Muscle layer of colon (tissue), 2 donors: ENCODE measurements at regions not wholly inside any gene's neighbourhood (a gene's known extent, or its start where the extent isn't known, plus 50 kb on each side); places are given as distances from the start of the nearest gene placed in this dataset.

Experiments used
- H3K27ac ChIP-seq: one replicate; pipeline ENCODE4 v1.7.0; 2013; ENCODE audit warnings: low read depth, mild to moderate bottlenecking, low read length, moderate library complexity
- H3K27me3 ChIP-seq, 2 donors: one replicate each; pipeline ENCODE4 v1.7.0; 2013; ENCODE audit warnings: low read length in 2 of 2, mild to moderate bottlenecking in 2 of 2; ENCODE audit not compliant: insufficient read depth in 2 of 2, control insufficient read depth in 1 of 2
- H3K36me3 ChIP-seq: one replicate; pipeline ENCODE4 v1.7.0; 2013; ENCODE audit warnings: mild to moderate bottlenecking, low read length; ENCODE audit not compliant: insufficient read depth
- H3K4me1 ChIP-seq: one replicate; pipeline ENCODE4 v1.7.0; 2013; ENCODE audit warnings: mild to moderate bottlenecking, low read length; ENCODE audit not compliant: insufficient read depth
- H3K4me3 ChIP-seq, 2 donors: one replicate each; pipeline ENCODE4 v1.7.0; 2013; ENCODE audit warnings: low read length in 2 of 2, low read depth in 1 of 2, mild to moderate bottlenecking in 1 of 2, moderate library complexity in 1 of 2
- H3K9ac ChIP-seq: one replicate; pipeline ENCODE4 v1.7.0; 2013; ENCODE audit warnings: low read length
- H3K9me3 ChIP-seq: one replicate; pipeline ENCODE4 v1.7.0; 2013; ENCODE audit warnings: mild to moderate bottlenecking, low read length
- donor health status: abdominal sarcoma.
- donor health status: Adenocarcinoma of cecum.

- H3K4me3 ChIP-seq: no peak overlapping the region
- no peaks in the 10 kb centered on the region for H3K27me3 ChIP-seq
- H3K27ac ChIP-seq: no peak overlapping the region
- H3K4me1 ChIP-seq: no peaks in the 10 kb centered on the region
- no peaks in the 10 kb centered on the region for H3K36me3 ChIP-seq
- H3K9ac ChIP-seq: no peak overlapping the region
- H3K9me3 ChIP-seq: no peaks in the 10 kb centered on the region
Measured at GRCh38 chr6:103675807-103676406, 1183.8 kb downstream of the HACE1 start.

- Histone ChIP-seq H3K9me3 (no peaks in the 10 kb centered on the region), H3K4me1 (no peaks in the 10 kb centered on the region), H3K4me3 (no peak overlapping the region), H3K27me3 (no peaks in the 10 kb centered on the region), H3K9ac (no peak overlapping the region), H3K27ac (no peak overlapping the region), H3K36me3 (no peaks in the 10 kb centered on the region)
Measured at GRCh38 chr6:103674790-103675189, 1184.9 kb downstream of the HACE1 start.

- no peak overlapping the region for H3K27ac ChIP-seq
- no peaks in the 10 kb centered on the region for H3K36me3 ChIP-seq
- no peak overlapping the region for H3K9ac ChIP-seq
- no peaks in the 10 kb centered on the region for H3K27me3 ChIP-seq
- H3K9me3 ChIP-seq: no peaks in the 10 kb centered on the region
- H3K4me1 ChIP-seq: no peaks in the 10 kb centered on the region
- H3K4me3 ChIP-seq: no peak overlapping the region
Measured at GRCh38 chr6:103672169-103672568, 1187.5 kb downstream of the HACE1 start.

DNA sequence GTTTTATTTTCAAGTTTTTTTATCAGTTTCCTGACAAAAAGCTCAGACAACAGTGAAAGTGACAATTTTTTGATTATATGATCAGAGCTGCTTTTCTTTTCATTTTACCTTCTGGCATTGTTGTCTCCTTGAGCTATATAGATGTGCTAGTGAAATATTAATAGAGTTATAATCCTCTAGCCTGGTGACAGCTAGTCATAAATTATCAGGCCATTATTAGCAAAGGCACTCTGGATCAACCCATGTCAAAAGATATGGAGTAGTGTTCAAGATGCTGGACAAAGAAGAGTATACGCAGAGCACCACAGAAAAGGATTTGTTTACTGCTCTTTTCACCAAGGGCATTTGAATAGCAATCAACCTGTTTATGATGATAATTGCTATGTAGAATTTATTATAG, 1230.1 kb downstream of the HACE1 start:
- no peaks in the 10 kb centered on the region for H3K4me1 ChIP-seq
- H3K27me3 ChIP-seq: no peaks in the 10 kb centered on the region
- H3K9ac ChIP-seq: no peak overlapping the region
- H3K4me3 ChIP-seq: no peak overlapping the region
- no peaks in the 10 kb centered on the region for H3K9me3 ChIP-seq
- H3K27ac ChIP-seq: no peak overlapping the region
- no peaks in the 10 kb centered on the region for H3K36me3 ChIP-seq

GRCh38 chr6:103617642-103618041, 1242.1 kb downstream of the HACE1 start:
- Histone ChIP-seq H3K9ac (no peak overlapping the region), H3K4me1 (no peaks in the 10 kb centered on the region), H3K9me3 (no peaks in the 10 kb centered on the region), H3K27me3 (no peaks in the 10 kb centered on the region), H3K27ac (no peak overlapping the region), H3K36me3 (no peaks in the 10 kb centered on the region), H3K4me3 (no peak overlapping the region)

- H3K9ac ChIP-seq: no peak overlapping the region
- H3K9me3 ChIP-seq: no peaks in the 10 kb centered on the region
- no peaks in the 10 kb centered on the region for H3K36me3 ChIP-seq
- no peak overlapping the region for H3K4me3 ChIP-seq
- no peaks in the 10 kb centered on the region for H3K4me1 ChIP-seq
- no peaks in the 10 kb centered on the region for H3K27me3 ChIP-seq
- H3K27ac ChIP-seq: no peak overlapping the region
Measured at GRCh38 chr6:103587722-103588121, 1272.0 kb downstream of the HACE1 start.

- Histone ChIP-seq H3K9ac (no peak overlapping the region), H3K4me1 (no peaks in the 10 kb centered on the region)
Measured at GRCh38 chr6:103578115-103578514, 1281.6 kb downstream of the HACE1 start.

GRCh38 chr6:103570431-103570830, 1289.3 kb downstream of the HACE1 start:
- H3K27me3 ChIP-seq: no peaks in the 10 kb centered on the region

More at GRCh38 chr6:103578115-103578514, 1281.6 kb downstream of the HACE1 start:
- no peaks in the 10 kb centered on the region for H3K36me3 ChIP-seq
- no peak overlapping the region for H3K4me3 ChIP-seq
- H3K27ac ChIP-seq: no peak overlapping the region
- H3K27me3 ChIP-seq: no peaks in the 10 kb centered on the region
- H3K9me3 ChIP-seq: no peaks in the 10 kb centered on the region

DNA sequence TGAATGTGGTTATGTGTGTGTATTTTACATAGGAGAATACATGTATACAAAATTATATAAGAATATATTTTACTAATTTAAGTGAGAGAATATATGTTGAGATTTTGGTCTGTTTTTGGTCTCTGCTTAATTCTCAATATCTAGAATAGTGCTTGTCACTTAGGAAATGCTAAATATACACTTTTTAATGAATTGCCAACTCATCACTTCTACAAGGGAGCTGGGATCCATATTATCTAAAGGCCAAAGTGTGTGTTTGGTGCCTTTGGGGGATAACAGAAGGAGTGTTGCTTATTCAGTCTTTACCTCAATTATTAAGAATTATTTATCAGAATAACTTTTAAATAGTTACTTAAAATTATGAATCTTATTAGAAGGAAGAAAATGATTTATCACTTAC, 1304.8 kb downstream of the HACE1 start:
- H3K36me3 ChIP-seq: no peaks in the 10 kb centered on the region
- no peak overlapping the region for H3K9ac ChIP-seq
- H3K4me3 ChIP-seq: no peak overlapping the region
- H3K9me3 ChIP-seq: no peaks in the 10 kb centered on the region
- no peaks in the 10 kb centered on the region for H3K27me3 ChIP-seq
- no peaks in the 10 kb centered on the region for H3K4me1 ChIP-seq
- H3K27ac ChIP-seq: no peak overlapping the region

More at GRCh38 chr6:103570431-103570830, 1289.3 kb downstream of the HACE1 start:
- no peak overlapping the region for H3K9ac ChIP-seq
- no peaks in the 10 kb centered on the region for H3K4me1 ChIP-seq
- H3K4me3 ChIP-seq: no peak overlapping the region
- no peaks in the 10 kb centered on the region for H3K9me3 ChIP-seq
- H3K36me3 ChIP-seq: no peaks in the 10 kb centered on the region
- no peak overlapping the region for H3K27ac ChIP-seq

- no peak overlapping the region for H3K9ac ChIP-seq
- H3K4me3 ChIP-seq: no peak overlapping the region
- no peaks in the 10 kb centered on the region for H3K9me3 ChIP-seq
- no peaks in the 10 kb centered on the region for H3K4me1 ChIP-seq
- H3K27me3 ChIP-seq: no peaks in the 10 kb centered on the region
- no peaks in the 10 kb centered on the region for H3K36me3 ChIP-seq
- no peak overlapping the region for H3K27ac ChIP-seq
Measured at GRCh38 chr6:103538381-103538780, 1321.3 kb downstream of the HACE1 start.

- Histone ChIP-seq H3K4me3 (no peak overlapping the region), H3K27ac (no peak overlapping the region), H3K36me3 (no peaks in the 10 kb centered on the region), H3K9me3 (no peaks in the 10 kb centered on the region), H3K4me1 (no peaks in the 10 kb centered on the region), H3K27me3 (no peaks in the 10 kb centered on the region), H3K9ac (no peak overlapping the region)
Measured at GRCh38 chr6:103534814-103535213, 1324.9 kb downstream of the HACE1 start.

GRCh38 chr6:103534095-103534494, 1325.6 kb downstream of the HACE1 start:
- Histone ChIP-seq H3K9ac (no peak overlapping the region), H3K27ac (no peak overlapping the region), H3K4me1 (no peaks in the 10 kb centered on the region), H3K36me3 (no peaks in the 10 kb centered on the region), H3K27me3 (no peaks in the 10 kb centered on the region), H3K4me3 (no peak overlapping the region), H3K9me3 (no peaks in the 10 kb centered on the region)
